GM19467 (cell line): ENCODE measurements at regions not wholly inside any gene's neighbourhood (a gene's known extent, or its start where the extent isn't known, plus 50 kb on each side); places are given as distances from the start of the nearest gene placed in this dataset.
"Not testable (repeated sequence)": the region's sequence is repeated elsewhere in the genome, so short reads cannot be mapped to it uniquely, and the experiment has no call there.

ENCODE experiments used
- ATAC-seq: cut with Tn5 transposase; IDR thresholded peaks from one replicate; pipeline ENCODE4 v1.9.1; 2021; ENCODE audit warnings: mild to moderate bottlenecking, moderate library complexity; ENCODE audit not compliant: unreplicated experiment

GRCh38 chr1:194629011-194629410 is 1442.6 kb upstream of the B3GALT2 start:
- ATAC-seq: no peak

DNA sequence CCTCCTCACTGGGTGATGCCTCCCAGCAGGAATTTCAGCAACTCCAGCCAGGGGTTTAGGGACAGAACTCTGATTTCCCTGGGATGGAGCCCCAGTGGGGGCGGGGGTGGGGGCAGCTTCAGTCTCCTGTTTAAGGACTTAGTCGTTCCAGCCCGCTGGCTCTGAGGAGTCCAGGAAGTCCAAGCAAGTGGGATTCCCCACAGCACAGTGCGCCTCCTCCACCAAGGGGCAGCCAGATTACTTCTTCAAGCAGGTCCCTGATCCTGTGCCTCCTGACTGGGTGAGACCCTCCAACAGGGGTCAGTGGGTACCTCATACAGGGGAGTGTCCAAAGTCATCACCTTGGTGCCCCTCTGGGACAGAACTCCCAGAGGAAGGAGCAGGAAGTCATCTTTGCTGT is 1438.4 kb upstream of the B3GALT2 start:
- no peak for ATAC-seq

GRCh38 chr1:194618101-194618500 is 1431.7 kb upstream of the B3GALT2 start:
- ATAC-seq: no peak

DNA sequence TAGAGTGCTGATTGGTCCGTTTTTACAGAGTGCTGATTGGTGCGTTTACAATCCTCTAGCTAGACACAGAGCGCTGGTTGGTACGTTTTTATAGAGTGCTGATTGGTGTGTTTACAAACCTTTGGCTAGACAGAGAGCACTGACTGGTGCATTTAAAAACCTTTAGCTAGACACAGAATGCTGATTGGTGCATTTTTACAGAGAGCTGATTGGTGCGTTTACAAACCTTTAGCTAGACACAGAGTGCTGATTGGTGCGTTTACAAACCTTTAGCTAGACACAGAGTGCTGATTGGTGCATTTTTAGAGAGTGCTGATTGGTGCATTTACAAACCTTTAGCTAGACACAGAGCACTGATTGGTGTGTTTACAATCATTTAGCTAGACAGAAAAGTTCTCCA is 1430.9 kb upstream of the B3GALT2 start:
- ATAC-seq: not testable (repeated sequence)

- ATAC-seq: no peak
Measured at GRCh38 chr1:194616835-194617234, 1430.4 kb upstream of the B3GALT2 start.

DNA sequence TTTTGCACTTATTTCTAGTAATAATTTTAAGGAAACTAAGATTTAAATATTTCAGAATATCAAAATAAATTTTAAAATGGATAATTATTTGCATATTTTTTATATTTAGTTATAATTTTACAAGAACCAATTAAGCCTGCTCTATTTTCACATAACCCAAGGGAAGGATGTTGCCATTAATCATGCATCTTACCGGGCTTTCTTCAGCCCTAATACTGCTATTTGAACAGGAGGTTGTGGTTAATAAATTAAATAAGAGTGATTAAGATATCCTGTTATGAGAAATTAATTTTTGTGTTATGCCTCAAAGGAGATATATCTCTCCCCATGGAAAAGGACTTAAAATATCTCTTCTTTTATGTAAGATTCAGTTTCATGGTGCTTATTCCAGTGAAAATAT is 1415.8 kb upstream of the B3GALT2 start:
- ATAC-seq: no peak

DNA sequence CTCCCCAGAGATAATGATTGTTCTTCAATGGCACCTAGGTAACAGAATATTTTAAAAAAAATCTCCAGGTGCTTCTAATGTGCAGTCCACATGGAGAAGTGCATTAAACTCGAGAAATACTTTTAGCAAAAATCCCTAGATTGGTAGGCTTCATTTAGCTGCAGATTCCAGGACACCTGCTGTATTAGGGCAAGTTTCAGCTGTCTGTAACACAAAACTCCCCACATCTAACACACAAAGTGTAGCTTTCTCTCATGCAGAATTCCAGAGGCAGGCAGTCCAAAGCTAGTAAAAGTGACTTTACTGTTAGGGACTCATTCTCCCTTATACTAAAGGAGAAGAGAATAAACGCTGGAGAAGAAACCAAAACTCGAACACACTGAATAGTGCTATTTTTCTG is 1414.3 kb upstream of the B3GALT2 start:
- no peak for ATAC-seq

GRCh38 chr1:194598098-194598497 is 1411.7 kb upstream of the B3GALT2 start:
- no peak for ATAC-seq

DNA sequence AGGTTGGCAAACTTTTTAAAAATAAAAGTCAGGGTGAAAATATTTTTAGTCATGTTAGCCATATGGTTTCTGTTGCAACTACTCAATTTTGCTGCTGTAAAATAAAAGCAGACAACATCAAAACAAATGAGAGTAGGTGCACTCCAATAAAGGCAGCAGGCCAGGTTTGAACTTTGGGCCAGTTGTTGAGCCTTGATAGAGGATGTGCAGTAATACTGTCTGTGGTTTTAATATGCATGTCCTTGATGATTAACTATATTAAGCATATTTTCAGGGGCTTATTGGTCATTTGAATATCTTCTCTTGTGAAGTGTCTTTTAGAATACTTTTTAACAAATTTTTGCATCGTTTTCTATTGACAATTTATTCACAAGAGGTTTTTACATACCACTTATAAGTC is 1399.9 kb upstream of the B3GALT2 start:
- ATAC-seq: no peak

GRCh38 chr1:194584052-194584451 is 1397.6 kb upstream of the B3GALT2 start:
- no peak for ATAC-seq

DNA sequence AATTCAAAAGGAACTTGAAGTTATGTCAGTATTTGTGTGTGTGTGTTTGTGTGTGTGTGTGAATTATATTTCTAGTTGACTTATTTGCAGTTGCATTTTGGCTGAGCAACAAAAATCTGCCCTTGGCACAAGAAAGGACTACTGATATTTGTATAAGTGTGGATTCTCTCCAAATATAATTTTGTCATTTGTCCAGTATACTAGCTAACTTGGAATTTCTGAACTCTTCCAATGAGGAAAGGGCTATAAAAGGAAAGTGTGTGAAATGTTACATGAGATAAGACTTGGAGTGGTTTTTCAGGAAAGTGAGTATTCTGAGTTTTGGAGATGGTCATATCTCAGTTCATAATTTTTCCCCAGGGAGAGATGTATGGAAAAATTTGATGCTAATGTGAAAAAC is 1384.1 kb upstream of the B3GALT2 start:
- ATAC-seq: no peak

DNA sequence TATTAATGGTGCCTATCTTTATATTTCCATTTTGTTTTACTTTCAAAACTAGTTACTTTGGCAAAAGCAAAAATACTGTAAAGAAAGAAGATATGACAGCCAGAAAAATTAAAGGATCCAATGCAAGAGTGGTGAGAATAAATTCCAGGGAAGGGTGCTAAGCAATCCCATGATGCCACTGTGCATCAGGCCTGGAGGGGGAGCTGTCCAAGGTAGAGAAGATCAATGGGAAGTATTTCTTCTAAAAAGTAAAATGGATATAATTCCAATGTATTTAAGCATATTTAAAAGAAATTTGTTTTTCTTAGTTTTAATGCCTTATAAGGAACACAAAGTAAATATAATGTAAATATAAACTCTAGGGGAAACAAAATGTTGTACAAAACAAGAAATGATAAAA is 1382.2 kb upstream of the B3GALT2 start:
- no peak for ATAC-seq

DNA sequence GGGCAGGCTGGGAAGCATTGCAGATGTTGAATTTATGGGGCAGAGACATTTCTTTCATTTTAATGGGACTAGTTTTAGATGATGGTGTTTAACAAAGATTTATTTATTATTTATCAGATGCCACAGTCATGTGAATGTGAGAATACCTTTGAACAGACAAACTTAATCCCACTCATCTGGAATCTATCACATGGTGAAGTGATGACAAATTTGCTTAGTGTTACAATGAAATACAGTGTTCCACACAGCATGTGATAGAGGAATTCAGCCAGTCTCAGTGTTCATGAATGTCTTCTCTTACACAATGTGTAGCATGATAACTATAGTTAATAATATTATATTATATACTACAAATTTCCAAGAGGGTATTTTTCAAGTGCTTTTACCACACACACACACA is 1361.7 kb upstream of the B3GALT2 start:
- ATAC-seq: no peak

DNA sequence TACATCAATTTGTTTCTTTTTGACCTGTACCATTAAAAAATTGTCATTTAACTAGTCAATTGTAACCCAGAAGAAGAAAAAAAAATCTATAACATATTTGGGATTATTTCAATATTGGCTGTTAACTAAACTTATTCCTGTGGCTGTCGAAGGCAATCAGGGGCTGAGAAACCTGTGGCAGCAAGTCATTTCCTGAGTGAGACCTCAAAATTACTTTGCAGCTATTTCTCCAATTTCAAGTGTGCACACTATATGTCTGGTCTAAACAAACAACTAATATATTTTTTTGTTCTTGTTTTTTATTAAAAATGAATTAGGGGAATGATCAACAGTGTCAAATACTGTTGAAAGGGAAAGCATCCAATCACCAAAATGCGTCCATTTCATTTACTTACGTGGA is 1357.6 kb upstream of the B3GALT2 start:
- ATAC-seq: no peak

DNA sequence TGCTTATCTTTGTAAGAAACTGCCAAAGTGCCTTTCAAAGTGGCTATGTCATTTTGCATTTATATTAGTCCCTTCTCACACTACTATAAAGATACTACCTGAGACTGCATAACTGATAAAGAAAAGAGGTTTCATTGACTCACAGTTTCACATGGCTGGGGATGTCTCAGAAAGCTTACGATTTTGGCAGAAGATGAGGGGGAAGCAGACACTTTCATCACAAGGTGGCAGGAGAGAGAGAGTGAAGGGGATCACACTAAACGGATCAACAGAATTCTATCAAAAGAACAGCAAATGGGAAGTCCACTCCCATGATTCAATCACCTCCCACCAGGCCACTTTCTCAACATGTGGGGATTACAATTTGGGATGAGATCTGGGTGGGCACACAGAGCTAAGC is 1352.0 kb upstream of the B3GALT2 start:
- ATAC-seq: no peak

GRCh38 chr1:194537521-194537920 is 1351.1 kb upstream of the B3GALT2 start:
- no peak for ATAC-seq

DNA sequence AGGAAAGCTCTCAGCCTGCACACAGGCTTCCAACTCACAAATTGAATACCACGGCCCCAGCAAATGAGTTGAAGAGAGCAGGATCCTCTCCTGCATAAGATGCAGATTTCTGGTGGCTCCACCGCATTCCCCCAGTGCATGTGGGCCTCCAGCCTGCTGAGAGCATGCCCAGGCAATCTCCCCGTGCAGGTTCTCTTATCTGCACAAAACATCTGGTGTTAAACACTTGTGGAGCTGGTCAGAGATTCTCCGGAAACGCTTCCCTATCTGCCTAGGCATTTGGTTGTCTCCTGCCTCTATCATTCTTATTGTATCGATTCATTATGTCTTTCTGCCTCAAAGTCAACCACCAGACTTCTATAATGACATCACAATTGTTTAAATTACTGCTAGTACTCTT is 1349.0 kb upstream of the B3GALT2 start:
- ATAC-seq: no peak

DNA sequence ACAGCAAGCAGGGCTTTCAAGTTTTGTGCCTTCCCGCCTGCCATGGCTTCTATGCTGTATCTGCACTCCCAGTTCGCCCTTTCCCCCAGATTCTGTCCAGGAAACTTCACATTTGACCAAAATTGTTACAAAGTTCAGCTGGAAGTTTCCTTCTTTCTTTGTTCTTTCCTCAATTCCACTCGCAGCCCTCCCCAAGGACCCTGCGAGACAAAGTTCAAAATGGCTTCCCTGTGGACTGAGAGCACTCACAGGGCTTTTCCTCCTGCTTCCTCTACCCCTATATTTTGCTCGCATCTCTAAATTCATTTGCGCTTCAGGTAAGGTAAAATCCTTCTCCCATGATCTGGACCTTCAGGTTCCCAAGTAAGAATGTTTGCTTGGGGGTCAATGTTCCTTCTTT is 1348.4 kb upstream of the B3GALT2 start:
- no peak for ATAC-seq

DNA sequence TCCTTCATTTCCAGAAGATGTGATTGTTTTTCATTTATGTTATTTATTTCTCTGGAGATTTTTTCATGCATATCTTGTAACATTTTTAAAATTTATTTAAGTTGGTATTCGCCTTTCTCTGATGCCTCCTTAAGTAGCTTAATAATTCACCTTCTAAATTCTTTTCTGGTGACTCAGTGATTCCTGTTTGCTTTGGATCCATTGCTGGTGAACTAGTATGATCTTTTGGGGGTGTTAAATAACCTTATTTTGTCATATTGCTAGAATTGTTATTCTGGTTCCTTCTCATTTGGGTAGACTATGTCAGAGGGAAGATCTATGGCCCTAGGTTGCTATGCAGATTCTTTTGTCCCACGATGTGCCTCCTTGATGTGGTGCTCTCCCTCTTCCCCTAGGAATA is 1347.2 kb upstream of the B3GALT2 start:
- ATAC-seq: no peak

DNA sequence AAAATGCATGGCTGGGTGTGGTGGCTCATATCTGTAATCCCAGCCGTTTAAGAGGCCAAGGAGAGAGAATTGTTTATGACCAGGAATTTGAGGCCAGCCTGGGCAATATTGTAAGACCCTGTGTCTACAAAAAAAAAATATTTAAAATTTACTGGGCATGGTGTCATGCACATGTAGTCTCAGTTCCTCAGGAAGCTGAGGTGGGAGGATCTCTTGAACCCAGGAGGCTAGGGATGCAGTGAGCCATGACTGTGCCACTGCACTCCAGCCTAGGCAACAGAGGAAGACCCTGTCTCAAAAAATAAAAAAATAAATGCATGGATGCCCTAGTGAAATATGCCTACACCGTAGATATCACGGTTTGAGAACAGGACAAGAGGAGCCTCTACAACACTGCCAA is 1331.2 kb upstream of the B3GALT2 start:
- ATAC-seq: no peak

GRCh38 chr1:194515916-194516315 is 1329.5 kb upstream of the B3GALT2 start:
- ATAC-seq: no peak

DNA sequence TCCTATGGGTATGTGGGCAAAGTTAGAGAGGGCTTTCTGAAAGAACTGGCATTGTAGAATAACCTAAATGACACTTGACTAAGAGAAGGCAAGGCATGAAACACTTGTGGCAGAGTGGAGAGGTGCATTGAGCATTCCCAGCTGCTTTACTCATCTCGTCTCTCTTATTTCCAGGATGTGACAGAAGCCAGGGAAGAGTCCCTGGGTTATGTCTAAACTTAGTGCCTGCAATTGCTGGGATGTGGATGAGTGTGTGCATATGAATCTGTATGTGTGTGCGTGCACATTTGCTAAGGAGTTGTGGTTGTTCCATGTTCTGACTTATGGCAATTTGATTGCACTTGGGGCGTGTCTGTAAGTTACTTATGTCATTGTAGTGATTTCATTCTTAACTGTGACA is 1326.5 kb upstream of the B3GALT2 start:
- no peak for ATAC-seq

- no peak for ATAC-seq
Measured at GRCh38 chr1:194512345-194512744, 1325.9 kb upstream of the B3GALT2 start.

DNA sequence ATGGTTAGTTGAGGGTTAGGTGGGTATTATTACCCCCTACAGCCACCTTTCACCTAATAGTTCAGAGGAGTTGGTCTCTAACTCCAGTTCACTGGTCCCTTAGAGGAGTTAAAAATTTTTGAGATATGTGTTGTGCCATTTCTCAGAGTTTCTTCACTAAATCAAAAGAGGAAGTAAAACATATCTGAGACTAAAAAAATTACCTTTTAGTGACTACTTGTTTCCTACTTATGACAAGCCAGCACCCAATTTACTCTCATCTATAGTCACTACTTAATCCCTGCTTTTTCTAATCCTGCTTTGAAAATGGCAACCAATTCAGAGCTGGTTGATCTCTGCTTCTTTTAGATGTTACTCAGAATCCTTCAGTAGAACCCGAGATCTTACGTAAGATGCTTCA is 1316.8 kb upstream of the B3GALT2 start:
- no peak for ATAC-seq
